ENCODE measurements at regions not wholly inside any gene's neighbourhood (a gene's known extent, or its start where the extent isn't known, plus 50 kb on each side); places are given as distances from the start of the nearest gene placed in this dataset.
A peak's percentile ranks its signal among the peaks of the same experiment; 100 is the strongest.
"Not testable (repeated sequence)": the region's sequence is repeated elsewhere in the genome, so short reads cannot be mapped to it uniquely, and the experiment has no call there.

DNA sequence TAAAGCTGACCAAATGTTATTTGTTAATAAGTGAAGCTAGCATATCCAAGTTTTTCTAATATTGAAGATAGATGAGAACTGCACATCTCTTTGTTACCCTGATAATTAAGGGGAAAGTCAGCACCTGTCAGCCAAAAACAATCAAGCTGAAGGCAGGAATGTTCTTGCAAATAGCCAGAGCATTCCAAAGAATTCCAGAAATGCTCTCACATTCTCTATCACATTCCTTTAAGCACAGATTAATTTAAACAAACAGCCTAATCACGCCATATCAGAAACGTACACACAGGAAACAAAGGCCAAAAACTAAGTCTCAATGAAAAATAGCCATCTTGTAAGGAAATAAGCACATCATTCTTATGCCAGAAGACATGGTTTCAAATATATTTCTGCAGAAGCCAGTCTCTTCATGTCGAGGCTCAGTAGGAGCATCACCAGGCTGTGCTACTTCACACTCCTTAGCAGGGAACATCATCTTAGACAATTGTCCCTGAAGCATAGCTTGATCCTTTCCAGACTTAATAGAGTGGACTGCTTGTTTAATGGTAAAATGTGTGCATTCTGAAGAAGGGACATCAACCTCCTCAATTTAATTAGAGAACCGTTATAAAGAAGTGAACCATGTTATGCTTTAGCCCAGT is 252.9 kb upstream of the TTC29 start:
- Mint-ChIP-seq H3K27me3 (peaks cover 4% of the 10 kb centered on the region), H3K27ac (no peak overlapping the region), H3K36me3 (no peaks in the 10 kb centered on the region), H3K9me3 (peaks cover 2% of the 10 kb centered on the region), H3K4me1 (no peaks in the 10 kb centered on the region), H3K4me3 (no peak overlapping the region)
- DNase-seq = no peak

DNA sequence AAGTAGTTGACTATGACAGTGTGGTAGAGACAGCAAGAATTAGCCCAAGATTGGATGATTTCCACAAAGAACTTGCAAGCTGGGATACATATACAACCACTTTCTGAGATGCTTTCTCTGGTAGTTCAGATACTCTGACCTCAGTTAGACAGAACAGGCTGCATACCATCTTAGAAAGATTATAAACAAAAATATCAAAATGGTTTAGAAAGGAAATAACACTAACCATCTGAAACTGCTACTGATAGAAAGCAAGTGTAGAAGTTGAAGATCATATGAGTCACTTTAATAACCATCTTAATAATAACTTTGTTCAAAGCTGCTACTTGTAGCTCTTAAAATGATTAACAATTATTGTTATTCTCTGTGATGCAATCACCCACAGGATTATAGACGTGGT is 255.4 kb upstream of the TTC29 start:
- Mint-ChIP-seq H3K4me1 (no peaks in the 10 kb centered on the region), H3K27me3 (peaks cover 4% of the 10 kb centered on the region), H3K4me3 (no peak overlapping the region), H3K36me3 (no peaks in the 10 kb centered on the region), H3K9me3 (peaks cover 2% of the 10 kb centered on the region), H3K27ac (no peak overlapping the region)
- no peak for DNase-seq

DNA sequence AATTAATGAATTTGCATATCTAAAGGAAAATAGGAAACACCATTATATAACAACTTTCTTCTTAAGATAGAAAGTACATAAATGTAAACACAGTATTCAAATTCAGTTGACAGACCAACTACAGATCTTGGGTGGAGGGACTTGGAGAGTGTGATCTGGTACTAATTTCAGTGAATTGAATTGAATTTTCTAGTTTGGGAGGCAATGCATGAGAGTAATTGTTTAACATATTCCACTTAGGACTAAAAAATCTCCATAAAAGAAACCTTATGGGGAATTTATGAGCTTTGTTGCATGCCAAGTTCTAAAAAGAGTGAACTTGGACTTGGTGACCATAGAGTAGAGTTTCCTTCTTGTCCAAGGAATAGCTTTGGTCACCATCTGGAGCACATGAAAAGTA is 261.1 kb upstream of the TTC29 start:
- Mint-ChIP-seq H3K4me1 (no peaks in the 10 kb centered on the region), H3K36me3 (no peaks in the 10 kb centered on the region), H3K27ac (no peak overlapping the region), H3K4me3 (no peak overlapping the region), H3K9me3 (no peaks in the 10 kb centered on the region), H3K27me3 (no peaks in the 10 kb centered on the region)
- no peak for DNase-seq

DNA sequence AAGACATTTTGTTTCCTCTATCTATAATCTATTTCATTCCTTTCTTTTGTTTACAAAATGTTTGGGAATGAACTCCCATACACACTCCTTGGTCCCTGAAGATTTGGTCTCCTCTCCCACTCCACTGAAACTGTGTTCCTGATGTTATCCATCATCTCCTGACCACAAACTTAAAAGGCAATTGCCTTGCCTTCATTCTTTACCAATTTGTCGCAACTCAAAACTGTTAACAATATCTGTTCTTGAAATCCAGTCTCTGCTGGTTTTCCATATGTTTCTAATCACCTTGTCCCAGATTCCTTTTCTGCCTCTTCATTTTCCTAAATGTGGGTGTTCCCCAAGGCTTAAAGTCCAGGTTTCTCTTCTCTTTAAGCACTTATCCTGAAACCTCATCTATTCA is 262.2 kb upstream of the TTC29 start:
- H3K4me1 Mint-ChIP-seq = no peaks in the 10 kb centered on the region
- H3K27me3 Mint-ChIP-seq = no peaks in the 10 kb centered on the region
- no peak overlapping the region for H3K27ac Mint-ChIP-seq
- H3K4me3 Mint-ChIP-seq = no peak overlapping the region
- H3K36me3 Mint-ChIP-seq = no peaks in the 10 kb centered on the region
- no peaks in the 10 kb centered on the region for H3K9me3 Mint-ChIP-seq
- DNase-seq = no peak

DNA sequence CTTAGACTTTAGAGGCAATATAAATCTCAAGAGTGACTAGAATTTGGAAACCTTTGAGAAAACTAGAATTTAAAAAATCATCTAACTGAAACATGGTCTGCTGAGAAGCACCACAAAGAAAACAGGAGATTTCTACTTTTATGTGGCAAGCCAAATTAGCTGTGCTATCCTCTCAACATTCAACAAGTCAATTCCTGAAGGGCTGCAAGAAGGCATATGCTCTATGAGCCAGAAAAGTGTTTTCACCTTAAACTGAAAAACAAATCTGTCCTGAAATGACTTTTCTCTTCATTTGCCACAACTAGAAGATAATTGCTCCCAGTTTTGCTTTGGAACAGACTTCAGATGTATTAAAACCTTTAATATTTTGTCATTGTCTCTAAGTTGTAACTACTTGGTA is 263.2 kb upstream of the EDNRA start:
- no peak overlapping the region for H3K4me3 Mint-ChIP-seq

DNA sequence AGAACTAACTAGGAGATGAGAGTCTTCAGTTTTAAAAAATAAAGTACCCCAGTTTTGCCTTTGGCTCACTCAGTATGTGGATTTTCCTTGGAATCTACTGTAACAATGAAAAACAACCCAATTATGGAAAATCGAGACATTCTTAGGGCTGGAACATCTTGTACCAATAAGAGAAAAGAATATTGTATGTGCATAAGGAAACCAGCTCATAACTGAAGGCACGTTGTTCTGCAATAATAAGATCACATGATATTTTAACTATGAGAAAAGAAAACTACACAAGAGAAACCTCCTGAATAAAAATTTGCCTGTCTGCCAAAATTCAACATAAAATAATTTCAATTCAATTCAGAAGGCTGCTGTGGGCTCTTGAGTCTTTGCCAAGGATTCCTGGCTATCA is 261.8 kb upstream of the EDNRA start:
- peaks cover 7% of the 10 kb centered on the region for H3K27me3 Mint-ChIP-seq
- no peak overlapping the region for H3K4me3 Mint-ChIP-seq
- H3K27ac Mint-ChIP-seq = no peak overlapping the region
- DNase-seq = no peak
- no peaks in the 10 kb centered on the region for H3K4me1 Mint-ChIP-seq
- no peaks in the 10 kb centered on the region for H3K9me3 Mint-ChIP-seq
- H3K36me3 Mint-ChIP-seq = no peaks in the 10 kb centered on the region

More for the DNA sequence above, 263.2 kb upstream of the EDNRA start:
- Mint-ChIP-seq H3K9me3 (no peaks in the 10 kb centered on the region), H3K36me3 (no peaks in the 10 kb centered on the region), H3K27me3 (peaks cover 10% of the 10 kb centered on the region), H3K4me1 (no peaks in the 10 kb centered on the region), H3K27ac (no peak overlapping the region)
- no peak for DNase-seq

DNA sequence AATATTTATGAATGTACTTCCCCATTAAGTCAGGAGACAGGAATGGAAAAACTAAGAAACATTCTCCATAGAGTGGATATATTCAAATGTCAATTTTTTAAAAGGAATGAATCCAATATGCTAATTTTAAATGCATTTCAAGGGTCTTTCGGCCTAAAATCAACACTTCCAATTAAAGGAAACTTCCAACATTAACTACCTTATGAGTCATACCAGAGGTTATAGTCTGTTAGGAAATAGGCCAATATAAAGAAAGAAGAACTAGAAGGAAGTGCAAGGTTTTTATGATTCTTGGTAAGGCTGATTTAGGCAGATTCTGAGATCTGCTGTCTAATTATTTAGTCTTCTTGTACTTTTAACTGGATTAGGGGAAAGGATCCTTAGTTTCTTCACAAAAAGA is 260.1 kb upstream of the EDNRA start:
- Mint-ChIP-seq H3K9me3 (no peaks in the 10 kb centered on the region), H3K27ac (no peak overlapping the region), H3K36me3 (no peaks in the 10 kb centered on the region), H3K4me3 (no peak overlapping the region), H3K4me1 (no peaks in the 10 kb centered on the region), H3K27me3 (no peaks in the 10 kb centered on the region)
- DNase-seq = no peak

DNA sequence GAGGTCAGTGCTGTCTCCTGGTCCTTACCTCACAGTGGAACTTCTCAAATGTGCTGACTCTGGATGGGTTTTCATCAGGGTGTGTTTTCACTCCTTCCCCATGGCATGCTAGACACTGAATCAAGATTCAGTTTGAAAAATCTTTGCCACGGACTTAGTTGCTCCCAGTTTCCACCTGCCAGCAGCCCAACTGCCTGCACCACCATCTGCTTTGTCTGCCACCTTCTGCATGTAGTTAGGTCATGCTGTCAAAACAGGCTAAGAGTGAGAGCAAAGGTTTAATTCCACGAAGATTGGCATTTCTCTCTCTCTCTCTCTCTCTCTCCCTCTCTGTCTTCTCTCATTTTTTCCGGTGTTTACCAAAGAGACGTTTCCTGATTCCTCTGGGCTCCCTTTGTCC is 258.0 kb upstream of the EDNRA start:
- H3K36me3 Mint-ChIP-seq = no peaks in the 10 kb centered on the region
- no peaks in the 10 kb centered on the region for H3K27me3 Mint-ChIP-seq
- no peaks in the 10 kb centered on the region for H3K4me1 Mint-ChIP-seq
- no peak overlapping the region for H3K27ac Mint-ChIP-seq
- DNase-seq = no peak
- H3K9me3 Mint-ChIP-seq = no peaks in the 10 kb centered on the region
- peak overlapping the region; percentile 30 for H3K4me3 Mint-ChIP-seq

DNA sequence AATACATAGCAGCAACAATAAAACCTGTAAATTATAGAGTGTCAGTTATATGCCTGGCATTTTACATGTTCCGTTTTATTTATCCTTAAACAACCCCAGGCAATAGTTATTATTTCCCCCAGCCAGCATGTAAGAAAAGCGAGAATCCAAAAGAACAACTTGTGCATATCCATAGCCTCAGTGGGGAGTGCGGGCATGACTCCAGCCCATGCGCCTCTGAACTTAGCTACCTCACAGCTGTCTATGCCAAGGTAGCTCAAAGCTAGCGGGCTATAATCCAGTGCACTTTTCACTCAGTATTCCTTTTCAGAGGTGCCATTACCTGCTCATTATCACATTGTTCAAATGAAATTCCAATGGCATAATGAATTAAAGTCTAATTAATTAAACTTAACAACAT is 257.3 kb upstream of the EDNRA start:
- Mint-ChIP-seq H3K9me3 (no peaks in the 10 kb centered on the region), H3K36me3 (no peaks in the 10 kb centered on the region), H3K27me3 (no peaks in the 10 kb centered on the region), H3K27ac (no peak overlapping the region), H3K4me3 (no peak overlapping the region), H3K4me1 (no peaks in the 10 kb centered on the region)
- DNase-seq = no peak

DNA sequence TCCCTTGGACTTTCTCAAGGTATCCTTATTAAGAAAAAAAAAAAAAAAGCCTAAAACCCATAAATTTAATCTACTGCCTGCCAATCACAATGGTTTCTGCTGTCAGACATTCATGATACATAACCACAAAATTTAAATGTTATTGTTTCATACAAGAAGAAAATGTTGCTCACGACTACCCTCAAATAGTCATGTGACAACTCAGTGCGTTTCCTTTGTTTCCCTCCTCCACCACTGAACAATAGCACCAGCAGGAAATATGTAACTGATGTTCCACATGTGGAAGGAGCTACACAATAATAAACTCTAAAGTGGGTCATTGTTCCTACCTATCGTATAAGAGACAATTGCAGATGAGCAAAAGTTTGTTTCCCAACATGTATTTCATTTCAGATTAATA is 244.1 kb upstream of the EDNRA start:
- no peaks in the 10 kb centered on the region for H3K27me3 Mint-ChIP-seq
- no peak overlapping the region for H3K27ac Mint-ChIP-seq
- DNase-seq = no peak
- no peaks in the 10 kb centered on the region for H3K9me3 Mint-ChIP-seq
- no peaks in the 10 kb centered on the region for H3K36me3 Mint-ChIP-seq
- no peak overlapping the region for H3K4me3 Mint-ChIP-seq
- H3K4me1 Mint-ChIP-seq = no peaks in the 10 kb centered on the region

DNA sequence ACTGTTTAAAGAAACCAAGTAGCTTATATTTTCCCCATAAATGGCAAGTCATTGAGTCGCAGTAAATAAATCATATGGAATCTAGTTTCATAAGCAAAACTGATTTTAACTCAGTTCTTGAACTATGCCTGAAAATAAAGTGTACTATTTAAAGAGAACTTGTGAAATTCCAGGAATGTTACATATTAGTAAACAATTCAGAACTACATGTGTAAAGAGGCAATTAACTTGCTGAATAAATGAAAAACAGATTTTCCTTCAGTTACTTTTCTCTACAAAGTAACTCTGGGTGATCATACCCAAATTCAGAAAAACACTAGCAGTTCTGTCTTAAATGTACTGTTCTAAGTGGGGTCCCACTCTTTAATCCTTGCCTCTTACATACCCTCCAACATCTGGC is 236.1 kb upstream of the EDNRA start:
- Mint-ChIP-seq H3K27ac (no peak overlapping the region), H3K4me3 (no peak overlapping the region), H3K9me3 (no peaks in the 10 kb centered on the region), H3K27me3 (no peaks in the 10 kb centered on the region), H3K36me3 (no peaks in the 10 kb centered on the region), H3K4me1 (no peaks in the 10 kb centered on the region)
- no peak for DNase-seq

DNA sequence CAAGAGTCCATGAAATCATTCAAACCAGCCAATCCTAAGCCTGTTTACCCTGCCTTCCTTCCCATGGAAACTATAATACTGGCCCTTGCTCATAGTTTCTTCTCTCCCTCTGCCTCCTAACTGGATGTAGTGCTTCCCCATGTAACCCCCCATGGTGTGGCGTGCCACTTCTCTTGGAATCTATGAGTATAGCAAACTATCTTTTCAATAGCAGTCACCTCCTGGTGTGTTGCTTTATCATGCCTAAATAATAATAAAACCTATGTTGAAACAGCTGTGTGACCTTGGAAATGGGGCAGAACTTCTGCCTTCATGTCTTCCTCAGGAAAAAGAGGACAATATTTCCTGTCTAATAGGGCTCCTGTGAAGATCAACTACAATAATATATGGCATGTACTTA is 234.8 kb upstream of the EDNRA start:
- H3K36me3 Mint-ChIP-seq = no peaks in the 10 kb centered on the region
- H3K4me3 Mint-ChIP-seq = no peak overlapping the region
- H3K4me1 Mint-ChIP-seq = no peaks in the 10 kb centered on the region
- no peaks in the 10 kb centered on the region for H3K27me3 Mint-ChIP-seq
- peaks cover under 1% of the 10 kb centered on the region for H3K9me3 Mint-ChIP-seq
- DNase-seq = no peak
- no peak overlapping the region for H3K27ac Mint-ChIP-seq

DNA sequence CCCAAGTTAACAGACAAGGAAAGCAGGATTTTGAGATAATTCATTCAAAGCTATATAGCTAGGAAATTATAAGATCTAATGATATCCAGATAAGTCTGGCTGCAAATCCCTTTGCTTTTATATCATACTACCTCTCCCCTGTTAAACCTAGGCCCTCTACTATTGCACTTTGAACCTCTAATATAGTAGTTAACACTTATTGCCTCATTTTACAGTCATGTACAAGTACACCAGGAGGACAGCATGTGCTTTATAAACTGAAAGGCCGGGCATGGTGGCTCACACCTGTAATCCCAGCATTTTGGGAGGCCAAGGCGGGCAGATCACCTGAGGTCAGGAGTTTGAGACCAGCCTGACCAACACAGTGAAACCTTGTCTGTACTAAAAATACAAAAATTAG is 234.4 kb upstream of the EDNRA start:
- not testable (repeated sequence) for DNase-seq, H3K27me3 Mint-ChIP-seq

DNA sequence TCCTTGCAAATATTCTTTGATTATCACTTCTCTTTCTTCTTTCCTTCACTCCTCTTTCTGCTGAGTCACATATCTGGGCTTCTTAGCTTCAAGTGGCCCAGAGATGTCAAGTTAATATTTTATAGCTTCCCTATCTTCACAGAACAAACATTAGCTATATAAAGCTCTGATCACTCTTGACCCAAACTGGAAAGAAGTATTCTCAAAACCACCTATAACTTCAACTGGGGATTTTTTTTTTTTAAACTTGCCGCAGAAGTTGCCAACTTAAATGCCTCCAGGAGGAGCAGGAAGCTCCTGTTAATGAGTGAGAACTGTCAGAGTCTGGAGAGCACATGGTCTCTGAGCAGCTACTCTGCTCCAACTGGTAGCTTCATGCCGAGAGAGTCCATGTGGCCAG is 233.3 kb upstream of the EDNRA start:
- H3K27ac Mint-ChIP-seq = no peak overlapping the region
- H3K36me3 Mint-ChIP-seq = no peaks in the 10 kb centered on the region
- H3K4me1 Mint-ChIP-seq = no peaks in the 10 kb centered on the region
- no peaks in the 10 kb centered on the region for H3K27me3 Mint-ChIP-seq
- no peak overlapping the region for H3K4me3 Mint-ChIP-seq
- no peak for DNase-seq
- H3K9me3 Mint-ChIP-seq = peaks cover 3% of the 10 kb centered on the region

More for the DNA sequence above, 234.4 kb upstream of the EDNRA start:
- not testable (repeated sequence) for H3K4me1 Mint-ChIP-seq, H3K4me3 Mint-ChIP-seq, H3K27ac Mint-ChIP-seq, H3K9me3 Mint-ChIP-seq, H3K36me3 Mint-ChIP-seq

DNA sequence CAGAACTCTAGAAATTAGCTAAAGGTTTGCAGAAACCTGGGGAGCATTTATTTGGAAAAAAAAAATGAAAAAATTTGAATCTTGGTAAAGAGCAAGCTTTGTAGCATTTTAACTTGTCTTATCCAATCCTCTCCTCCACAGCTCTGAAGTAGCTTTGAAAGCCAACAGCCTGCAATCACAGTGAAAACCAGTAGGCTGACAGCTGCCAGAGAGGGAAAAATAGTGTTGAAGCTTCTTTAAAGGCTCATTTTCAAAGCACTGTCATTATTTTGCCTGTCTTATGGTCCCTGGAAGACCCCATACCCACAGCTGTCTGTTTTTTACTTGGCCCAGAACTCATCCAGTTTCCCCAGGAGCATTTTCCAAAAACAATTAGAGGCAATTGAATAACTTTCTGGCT is 230.8 kb upstream of the EDNRA start:
- H3K9me3 Mint-ChIP-seq = peaks cover 3% of the 10 kb centered on the region
- no peak overlapping the region for H3K27ac Mint-ChIP-seq

DNA sequence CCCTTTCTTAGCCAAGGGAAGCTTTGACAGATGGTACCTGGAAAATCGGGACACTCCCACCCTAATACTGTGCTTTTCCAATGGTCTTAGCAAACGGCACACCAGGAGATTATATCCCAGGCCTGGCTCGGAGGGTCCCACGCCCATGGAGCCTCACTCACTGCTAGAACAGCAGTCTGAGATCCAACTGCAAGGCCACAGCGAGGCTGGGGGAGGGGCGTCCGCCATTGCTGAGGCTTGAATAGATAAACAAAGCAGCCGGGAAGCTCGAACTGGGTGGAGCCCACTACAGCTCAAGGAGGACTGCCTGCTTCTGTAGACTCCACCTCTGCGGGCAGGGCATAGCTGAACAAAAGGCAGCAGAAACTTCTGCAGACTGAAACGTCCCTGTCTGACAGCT is 225.6 kb upstream of the EDNRA start:
- not testable (repeated sequence) for H3K27ac Mint-ChIP-seq, H3K9me3 Mint-ChIP-seq, DNase-seq, H3K4me3 Mint-ChIP-seq, H3K4me1 Mint-ChIP-seq, H3K27me3 Mint-ChIP-seq, H3K36me3 Mint-ChIP-seq

More for the DNA sequence above, 230.8 kb upstream of the EDNRA start:
- H3K36me3 Mint-ChIP-seq = no peaks in the 10 kb centered on the region
- no peak overlapping the region for H3K4me3 Mint-ChIP-seq
- no peak for DNase-seq
- H3K27me3 Mint-ChIP-seq = no peaks in the 10 kb centered on the region
- H3K4me1 Mint-ChIP-seq = no peaks in the 10 kb centered on the region

DNA sequence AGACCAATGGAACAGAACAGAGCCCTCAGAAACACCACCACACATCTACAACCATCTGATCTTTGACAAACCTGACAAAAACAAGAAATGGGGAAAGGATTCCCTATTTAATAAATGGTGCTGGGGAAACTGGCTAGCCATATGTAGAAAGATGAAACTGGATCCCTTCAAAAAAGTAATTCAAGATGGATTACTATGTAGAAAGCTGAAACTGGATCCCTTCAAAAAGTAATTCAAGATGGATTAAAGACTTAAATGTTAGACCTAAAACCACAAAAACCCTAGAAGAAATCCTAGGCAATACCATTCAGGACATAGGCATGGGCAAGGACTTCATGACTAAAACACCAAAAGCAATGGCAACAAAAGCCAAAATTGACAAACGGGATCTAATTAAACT is 221.6 kb upstream of the EDNRA start:
- not testable (repeated sequence) for H3K9me3 Mint-ChIP-seq, H3K36me3 Mint-ChIP-seq, DNase-seq, H3K27ac Mint-ChIP-seq, H3K4me3 Mint-ChIP-seq, H3K27me3 Mint-ChIP-seq, H3K4me1 Mint-ChIP-seq
